ENCODE measurements at regions not wholly inside any gene's neighbourhood (a gene's known extent, or its start where the extent isn't known, plus 50 kb on each side); places are given as distances from the start of the nearest gene placed in this dataset.
"Not testable (repeated sequence)": the region's sequence is repeated elsewhere in the genome, so short reads cannot be mapped to it uniquely, and the experiment has no call there.

- no peak for DNase-seq
These were observed 465.2 kb downstream of the CD83 start for GRCh38 chr6:14582749-14583148.

DNA sequence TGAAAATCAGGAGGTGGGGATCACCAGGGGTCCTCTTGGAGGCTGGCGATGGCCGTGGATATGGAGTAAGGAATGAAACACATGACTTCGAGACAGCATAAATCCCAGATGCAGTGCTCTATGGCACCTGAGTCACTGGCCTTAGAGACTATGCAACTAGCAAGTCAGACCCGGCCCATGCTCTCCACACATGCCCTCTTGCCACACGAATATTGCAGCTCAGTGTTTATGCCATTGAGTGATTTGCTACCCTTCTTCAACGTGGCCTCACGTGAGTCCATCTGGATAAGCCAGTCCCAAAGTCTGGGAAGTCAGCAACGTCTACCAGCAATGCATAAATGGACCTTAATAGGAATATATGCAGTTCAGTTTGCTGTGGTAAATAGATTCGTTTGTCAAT, 466.3 kb downstream of the CD83 start:
- DNase-seq, result no peak

DNA sequence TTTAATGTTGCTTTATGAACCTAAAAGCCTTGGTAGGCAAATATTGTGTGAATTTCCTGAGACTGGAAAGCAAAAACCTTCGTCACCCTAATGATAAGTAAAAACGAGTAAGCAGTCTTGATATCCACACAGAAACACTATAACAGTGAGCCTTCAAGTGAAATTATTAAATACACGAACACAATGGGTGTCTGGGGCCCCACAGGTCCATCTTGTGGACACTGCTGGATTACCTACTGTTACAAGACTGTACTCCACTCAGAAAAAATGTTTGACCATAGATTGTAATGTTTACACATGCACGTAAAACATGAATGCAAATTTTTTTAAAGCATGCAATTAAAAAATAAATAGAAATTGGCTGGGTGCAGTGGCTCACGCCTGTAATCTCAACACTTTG, 466.9 kb downstream of the CD83 start:
- no peak for DNase-seq

DNA sequence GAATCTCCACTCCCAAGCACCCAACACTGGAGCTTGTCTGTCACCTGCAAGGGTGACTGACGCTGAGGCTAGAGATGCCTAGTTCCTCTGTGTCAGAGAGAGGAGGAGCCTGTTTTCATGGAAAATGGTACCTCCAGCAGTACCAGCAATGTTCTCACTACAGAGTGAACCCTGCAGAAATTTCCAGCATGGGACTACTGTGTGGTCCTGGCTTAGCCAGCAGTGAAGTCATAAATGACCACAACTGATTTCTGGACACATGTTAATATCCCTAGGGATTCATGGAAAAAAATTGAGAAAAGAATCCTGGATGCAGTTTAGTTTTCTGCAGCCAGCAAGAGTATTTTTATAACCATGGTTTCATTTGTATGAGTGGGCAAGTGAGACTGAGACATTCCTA, 468.1 kb downstream of the CD83 start:
- no peak for DNase-seq

DNA sequence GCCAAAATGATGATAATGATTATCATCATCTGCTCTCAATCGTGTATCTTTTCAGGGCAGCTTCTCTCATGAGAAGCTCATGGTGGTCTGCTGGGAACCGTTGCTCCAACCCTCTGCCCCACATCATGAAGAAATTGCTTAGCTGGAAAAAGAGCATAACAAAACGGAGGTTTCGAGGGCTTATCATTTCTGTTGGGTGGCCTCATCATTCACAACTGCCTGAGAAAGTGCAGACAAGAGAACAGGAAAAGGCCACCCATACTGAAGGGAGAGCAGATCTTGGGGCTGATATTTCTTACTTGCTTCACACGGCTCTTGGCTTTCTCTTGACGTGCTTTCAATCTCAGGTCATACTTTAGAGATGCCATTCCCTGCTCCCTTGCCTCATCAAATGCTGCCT, 471.6 kb downstream of the CD83 start:
- DNase-seq, result no peak

GRCh38 chr6:14590586-14590985, 473.0 kb downstream of the CD83 start:
- DNase-seq, result no peak

- DNase-seq, result no peak
These were observed 474.4 kb downstream of the CD83 start for GRCh38 chr6:14591998-14592397.

GRCh38 chr6:14593286-14593685, 475.7 kb downstream of the CD83 start:
- no peak for DNase-seq

DNA sequence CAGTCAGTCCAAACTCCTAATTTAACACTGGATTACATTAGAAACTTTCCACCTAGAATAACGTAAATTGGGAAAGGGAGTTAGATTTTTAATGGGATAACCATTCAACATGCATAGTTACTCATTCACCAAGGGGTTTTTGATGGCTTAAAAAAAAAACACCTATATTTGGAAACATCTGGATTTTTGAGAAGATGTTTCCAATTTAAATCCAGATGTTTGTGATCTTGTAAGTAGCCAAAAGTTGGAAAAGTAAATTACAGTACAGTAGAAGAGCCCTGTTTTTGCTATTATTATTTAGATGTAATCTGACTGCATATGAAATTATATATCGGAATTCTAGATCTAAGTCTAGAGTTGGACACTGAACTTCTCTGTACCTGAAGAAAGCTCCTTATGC, 478.2 kb downstream of the CD83 start:
- DNase-seq, result no peak

DNA sequence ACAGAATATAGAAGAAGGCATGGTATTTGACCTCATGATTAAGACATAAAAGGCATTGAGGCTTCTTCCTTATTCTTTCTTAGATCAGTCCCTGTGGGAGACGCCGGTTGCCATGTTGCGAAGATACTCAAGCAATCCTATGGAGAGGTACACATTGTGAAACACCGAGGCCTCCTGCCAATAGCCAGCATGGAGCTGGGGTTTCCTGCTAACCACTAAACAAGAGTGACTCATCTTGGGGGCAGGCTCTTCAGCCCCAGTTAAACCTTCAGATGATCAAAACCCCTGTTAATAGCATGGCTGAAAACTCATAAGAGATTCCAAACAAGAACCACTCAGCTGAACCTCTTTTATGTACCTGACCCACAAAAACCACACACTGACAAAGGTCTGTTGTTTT, 478.8 kb downstream of the CD83 start:
- DNase-seq, result peak; percentile 54

DNA sequence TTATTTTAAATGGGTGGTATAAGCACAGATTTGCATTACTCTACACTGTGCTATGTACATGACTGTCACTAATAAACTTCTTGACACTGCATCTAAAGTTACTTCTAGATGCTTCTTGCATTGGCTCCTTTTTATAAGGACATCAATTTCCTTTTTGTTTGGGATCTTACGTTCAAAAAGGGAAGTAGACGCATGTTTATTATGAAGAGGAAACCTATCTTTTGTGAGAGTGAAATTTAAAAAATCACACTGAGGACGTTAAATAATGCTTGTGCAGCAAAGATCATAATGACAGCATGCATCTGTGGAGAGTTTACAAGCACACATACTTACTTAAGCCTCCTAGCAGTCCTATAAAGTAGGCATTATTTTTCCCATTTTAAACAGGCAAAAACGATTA, 479.5 kb downstream of the CD83 start:
- DNase-seq, result no peak

DNA sequence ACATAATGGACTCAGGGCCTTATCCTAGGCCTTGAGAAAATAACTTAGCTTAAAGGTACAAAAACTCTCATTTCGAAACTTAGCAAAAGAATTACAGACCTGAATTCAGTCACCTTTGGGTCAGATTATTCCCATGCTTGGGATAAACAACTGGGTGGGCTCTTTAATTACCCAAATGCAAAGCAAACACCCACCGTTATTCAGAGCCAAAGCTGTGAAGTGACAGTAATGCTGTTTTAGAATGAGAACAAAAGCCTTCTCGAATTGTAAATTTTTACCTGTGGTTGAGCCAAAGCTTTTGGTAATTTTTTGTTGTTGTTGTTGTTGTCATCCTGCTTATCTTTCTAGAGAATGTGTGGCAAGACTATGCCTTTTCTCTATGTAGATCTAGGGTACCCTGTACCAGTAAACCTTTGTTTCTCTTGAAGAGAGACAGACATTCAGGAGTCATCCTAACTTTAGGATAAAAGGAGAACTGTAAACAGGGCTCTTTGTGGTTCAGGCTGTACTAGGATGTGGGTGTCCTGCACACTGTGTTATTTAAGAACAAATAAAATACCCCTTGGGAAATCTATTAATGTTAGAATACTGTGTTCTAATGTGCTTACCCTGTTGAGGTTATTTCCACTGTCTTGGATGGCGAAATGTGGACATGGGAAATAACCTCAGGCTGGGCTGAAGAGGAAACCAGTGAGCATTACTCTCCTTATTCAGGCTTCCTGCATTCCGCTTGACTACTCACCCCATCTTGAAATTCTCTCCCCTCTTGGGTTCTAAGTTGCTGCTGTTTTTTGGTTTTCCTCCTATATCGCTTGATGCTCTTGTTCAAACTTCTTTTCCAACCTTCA, 480.7 kb downstream of the CD83 start:
- DNase-seq, result no peak

- DNase-seq, result not testable (repeated sequence)
These were observed 482.7 kb downstream of the CD83 start for GRCh38 chr6:14600306-14600705.

GRCh38 chr6:14601490-14601889, 483.9 kb downstream of the CD83 start:
- no peak for DNase-seq

- no peak for DNase-seq
These were observed 488.8 kb downstream of the CD83 start for GRCh38 chr6:14606353-14606752.

- no peak for DNase-seq
These were observed 492.6 kb downstream of the CD83 start for GRCh38 chr6:14610141-14610540.

DNA sequence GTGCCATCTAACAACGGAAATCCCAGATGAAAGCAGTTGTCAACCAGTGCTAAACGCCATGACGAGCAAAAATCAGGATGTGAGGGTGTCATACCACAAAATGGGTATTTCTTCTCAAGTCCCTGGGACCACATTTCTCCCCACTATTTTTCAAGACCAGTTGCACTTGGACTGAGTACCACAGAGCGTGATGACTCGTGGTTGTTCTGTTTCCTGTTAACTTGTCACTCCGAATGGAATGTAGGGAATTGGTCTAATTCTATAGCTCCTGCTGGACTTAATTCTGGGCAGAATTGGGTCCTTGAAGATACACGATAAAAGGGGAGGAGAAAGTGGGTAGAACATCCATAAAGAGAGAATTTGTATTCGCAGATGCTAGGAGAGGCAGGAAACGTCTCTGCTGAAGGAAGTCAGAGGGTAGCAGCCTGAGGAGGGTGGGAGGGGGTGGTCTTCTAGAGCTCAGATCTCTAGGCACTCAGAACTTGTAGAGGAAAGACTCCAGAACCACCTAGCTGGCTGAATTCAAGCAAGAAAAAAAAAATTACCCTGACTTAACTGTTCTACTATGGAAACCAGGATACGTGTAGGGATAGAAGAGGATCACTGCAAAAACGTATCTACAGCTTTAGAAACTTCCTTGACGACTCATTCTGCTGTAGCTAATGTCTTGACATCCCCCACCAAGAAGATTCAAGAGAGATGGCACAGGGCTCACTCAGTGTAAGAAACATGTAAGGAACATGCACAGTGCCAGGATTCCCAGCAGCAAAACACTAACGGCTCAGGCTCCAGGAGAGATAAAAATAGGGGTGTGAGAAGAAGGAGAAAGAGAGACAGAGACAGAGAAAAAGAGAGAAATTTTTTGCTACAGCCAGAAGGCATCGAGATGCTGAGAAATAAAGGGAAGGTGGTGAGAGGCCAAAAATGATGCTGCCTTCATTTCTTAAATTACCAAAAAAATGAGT, 494.7 kb downstream of the CD83 start:
- DNase-seq, result peak; percentile 64

DNA sequence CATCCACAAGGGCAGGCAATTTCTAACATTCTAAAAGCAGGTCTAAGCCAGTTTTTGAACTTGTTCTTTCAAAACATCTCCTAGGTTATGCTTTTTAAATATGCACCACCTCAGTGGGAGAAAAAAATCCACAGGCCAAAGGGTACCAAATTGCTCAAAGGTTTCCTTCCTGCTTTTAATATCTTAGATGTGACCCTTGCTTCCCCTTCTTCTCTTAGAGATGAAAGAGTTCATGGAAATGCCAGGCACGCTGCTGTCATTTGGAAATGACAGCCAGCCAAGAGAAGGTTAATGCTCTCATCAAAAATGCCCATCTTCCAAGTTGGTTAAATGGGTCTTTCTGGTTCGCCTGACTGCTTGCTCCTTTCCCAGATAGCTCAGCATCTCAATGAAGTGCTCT, 497.1 kb downstream of the CD83 start:
- DNase-seq, result no peak

GRCh38 chr6:14616656-14617055, 499.1 kb downstream of the CD83 start:
- DNase-seq, result no peak

- no peak for DNase-seq
These were observed 501.3 kb downstream of the CD83 start for GRCh38 chr6:14618759-14619418.

- DNase-seq, result no peak
These were observed 501.8 kb downstream of the CD83 start for GRCh38 chr6:14619419-14619781.

DNA sequence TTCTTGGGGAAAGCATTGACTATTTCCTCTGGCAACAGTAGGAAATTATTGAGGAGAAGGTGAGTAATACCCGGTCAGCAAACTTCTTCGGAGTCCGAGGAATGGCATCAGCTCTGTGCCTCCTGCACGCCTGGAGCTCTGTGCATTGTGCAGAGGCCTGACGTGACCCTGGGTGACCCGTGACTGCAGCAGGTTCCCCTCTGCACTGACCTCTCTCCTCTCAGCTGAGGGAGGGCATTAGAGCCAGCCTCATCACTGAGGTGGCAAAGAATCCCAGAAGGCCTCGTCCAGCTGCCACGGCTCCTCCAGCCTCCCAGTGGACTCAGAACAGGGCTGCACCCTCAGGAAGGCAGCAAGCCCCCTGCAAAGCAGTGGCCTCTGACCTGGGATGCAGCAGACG, 502.9 kb downstream of the CD83 start:
- DNase-seq, result no peak

DNA sequence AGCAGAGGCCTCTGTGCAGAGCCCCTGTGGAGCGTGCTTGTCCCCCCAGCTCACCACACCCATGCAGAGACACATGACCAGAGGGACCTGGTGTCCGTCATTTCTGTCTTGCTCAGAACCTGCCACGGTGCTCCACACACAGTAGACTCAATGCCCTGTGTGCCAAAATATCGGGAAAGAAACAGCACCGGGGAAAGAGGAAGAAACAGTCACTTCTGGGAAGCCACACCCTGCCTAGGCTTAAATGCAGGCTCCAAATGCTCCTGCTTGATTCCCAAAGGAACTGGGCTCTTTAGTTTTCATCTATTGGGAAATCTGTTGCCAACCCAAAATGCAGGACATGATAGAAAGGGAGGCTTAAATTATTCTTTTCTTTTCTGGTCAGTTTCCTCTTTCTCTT, 503.9 kb downstream of the CD83 start:
- no peak for DNase-seq

DNA sequence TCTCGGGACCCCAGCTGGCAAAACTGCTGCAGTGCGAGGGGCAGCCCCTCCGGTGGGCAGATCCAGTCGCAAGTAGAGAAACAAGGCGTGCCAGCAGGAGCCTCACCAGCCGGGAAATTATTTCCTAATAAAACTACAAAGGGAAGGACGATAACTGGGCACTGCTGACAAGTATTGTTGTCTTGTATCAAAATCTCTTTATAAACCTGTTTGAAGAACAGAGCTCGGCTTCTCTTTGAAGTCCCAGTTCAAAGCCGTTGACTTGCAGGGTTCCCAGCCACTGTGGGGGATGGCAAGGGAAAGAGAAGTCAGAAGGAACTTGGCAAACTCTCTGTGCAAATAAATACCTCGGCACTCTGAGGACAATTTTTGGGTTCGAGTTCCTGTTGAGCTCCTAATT, 504.5 kb downstream of the CD83 start:
- no peak for DNase-seq

All from EL (cell line).